Fibroblast of lung (primary cell): ENCODE measurements at regions not wholly inside any gene's neighbourhood (a gene's known extent, or its start where the extent isn't known, plus 50 kb on each side); places are given as distances from the start of the nearest gene placed in this dataset.

Experiments
- DNase-seq, 2 donors: peaks; one replicate each; pipeline versions ENCODE4 v3.0.0 to v3.0.0-alpha.2; 2010; ENCODE audit warnings: low read depth in 2 of 2
- H2AFZ ChIP-seq: 2 replicates; pipeline ENCODE4 v1.5.1; 2012; ENCODE audit warnings: low read length, control low read depth, inconsistent platforms
- H3K27ac ChIP-seq: 2 replicates; pipeline ENCODE4 v1.5.1; 2011; ENCODE audit warnings: low read length, control low read depth; ENCODE audit not compliant: insufficient read depth
- H3K27me3 ChIP-seq: 2 replicates; pipeline ENCODE4 v1.5.1; 2011; ENCODE audit warnings: mild to moderate bottlenecking, low read length; ENCODE audit not compliant: control insufficient read depth, insufficient read depth
- H3K36me3 ChIP-seq: 2 replicates; pipeline ENCODE4 v1.5.1; 2011; ENCODE audit warnings: low read length; ENCODE audit not compliant: control insufficient read depth, insufficient read depth
- H3K4me1 ChIP-seq: 2 replicates; pipeline ENCODE4 v1.5.1; 2011; ENCODE audit warnings: low read length; ENCODE audit not compliant: control insufficient read depth, insufficient read depth; ENCODE audit errors: extremely low read depth
- H3K4me2 ChIP-seq: 2 replicates; pipeline ENCODE4 v1.5.1; 2011; ENCODE audit warnings: low read length, control low read depth; ENCODE audit not compliant: insufficient read depth; ENCODE audit errors: extremely low read depth
- H3K4me3 ChIP-seq, 4 experiments: fragments of 200-600 bp in 1 of 4; sonication (generic) in 1 of 4; replicated peaks in 1 of 4; 2 replicates each; pipeline ENCODE4 v1.5.1; 2011 to 2016; ENCODE audit warnings: low read length in 4 of 4, low read depth in 3 of 4, mild to moderate bottlenecking in 3 of 4, control low read depth in 2 of 4, inconsistent platforms in 1 of 4, mixed read lengths in 1 of 4; ENCODE audit not compliant: insufficient read depth in 1 of 4; ENCODE audit errors: control extremely low read depth in 1 of 4
- H3K79me2 ChIP-seq: 2 replicates; pipeline ENCODE4 v1.5.1; 2012; ENCODE audit warnings: mild to moderate bottlenecking, low read length, inconsistent platforms; ENCODE audit not compliant: control insufficient read depth, insufficient read depth
- H3K9ac ChIP-seq: 2 replicates; pipeline ENCODE4 v1.5.1; 2011; ENCODE audit warnings: mild to moderate bottlenecking, low read length, control low read depth; ENCODE audit not compliant: insufficient read depth
- H3K9me3 ChIP-seq: 2 replicates; pipeline ENCODE4 v1.5.1; 2012; ENCODE audit warnings: low read depth, low read length; ENCODE audit not compliant: control insufficient read depth, insufficient read depth
- H4K20me1 ChIP-seq: 2 replicates; pipeline ENCODE4 v1.5.1; 2011; ENCODE audit warnings: low read length; ENCODE audit not compliant: control insufficient read depth, insufficient read depth; ENCODE audit errors: extremely low read depth
- EZH2 ChIP-seq: IDR thresholded peaks from 2 replicates; pipeline ENCODE4 v1.5.1; 2012; ENCODE audit warnings: low read length, control low read depth, mild to moderate bottlenecking; ENCODE audit errors: missing control alignments
- TF ChIP-seq, protein P1 (sequence below), 2 donors: IDR thresholded peaks in 1 of 2; conservative IDR thresholded peaks in 1 of 2; 1 replicate in 1 of 2; 2 replicates in 1 of 2; pipeline ENCODE4 v1.5.1; 2011 to 2012; ENCODE audit warnings: low read length in 2 of 2, control low read depth in 1 of 2, inconsistent platforms in 1 of 2, low read depth in 1 of 2, mild to moderate bottlenecking in 1 of 2

- Histone ChIP-seq H3K4me3 (no peak overlapping the region), H3K9me3 (no peaks in the 10 kb centered on the region), H3K27me3 (no peaks in the 10 kb centered on the region), H2AFZ (no peak overlapping the region), H3K79me2 (no peaks in the 10 kb centered on the region), H3K36me3 (no peaks in the 10 kb centered on the region), H4K20me1 (no peaks in the 10 kb centered on the region), H3K4me2 (no peak overlapping the region), H3K27ac (no peak overlapping the region), H3K9ac (no peak overlapping the region), H3K4me1 (no peaks in the 10 kb centered on the region)
- no peak for DNase-seq
- TF ChIP-seq, protein P1, sequence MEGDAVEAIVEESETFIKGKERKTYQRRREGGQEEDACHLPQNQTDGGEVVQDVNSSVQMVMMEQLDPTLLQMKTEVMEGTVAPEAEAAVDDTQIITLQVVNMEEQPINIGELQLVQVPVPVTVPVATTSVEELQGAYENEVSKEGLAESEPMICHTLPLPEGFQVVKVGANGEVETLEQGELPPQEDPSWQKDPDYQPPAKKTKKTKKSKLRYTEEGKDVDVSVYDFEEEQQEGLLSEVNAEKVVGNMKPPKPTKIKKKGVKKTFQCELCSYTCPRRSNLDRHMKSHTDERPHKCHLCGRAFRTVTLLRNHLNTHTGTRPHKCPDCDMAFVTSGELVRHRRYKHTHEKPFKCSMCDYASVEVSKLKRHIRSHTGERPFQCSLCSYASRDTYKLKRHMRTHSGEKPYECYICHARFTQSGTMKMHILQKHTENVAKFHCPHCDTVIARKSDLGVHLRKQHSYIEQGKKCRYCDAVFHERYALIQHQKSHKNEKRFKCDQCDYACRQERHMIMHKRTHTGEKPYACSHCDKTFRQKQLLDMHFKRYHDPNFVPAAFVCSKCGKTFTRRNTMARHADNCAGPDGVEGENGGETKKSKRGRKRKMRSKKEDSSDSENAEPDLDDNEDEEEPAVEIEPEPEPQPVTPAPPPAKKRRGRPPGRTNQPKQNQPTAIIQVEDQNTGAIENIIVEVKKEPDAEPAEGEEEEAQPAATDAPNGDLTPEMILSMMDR (conservative IDR thresholded peaks at IDR 0.05 in 1 of 2, IDR thresholded peaks at IDR 0.05 in 1 of 2; ENCODE audit: low read depth in 1 of 2, low read length in 2 of 2) = no peak
- TF ChIP-seq EZH2 = no peak
Measured at GRCh38 chr7:121560267-121560990, 164.3 kb upstream of the FAM3C start.

GRCh38 chr7:121558288-121558687, 162.2 kb upstream of the FAM3C start:
- TF ChIP-seq EZH2 = no peak
- TF ChIP-seq, protein P1 (conservative IDR thresholded peaks at IDR 0.05 in 1 of 2, IDR thresholded peaks at IDR 0.05 in 1 of 2; ENCODE audit: low read depth in 1 of 2, low read length in 2 of 2) = no peak
- Histone ChIP-seq H4K20me1 (no peaks in the 10 kb centered on the region), H3K9ac (no peak overlapping the region), H3K27me3 (no peaks in the 10 kb centered on the region), H3K79me2 (no peaks in the 10 kb centered on the region), H2AFZ (no peak overlapping the region), H3K4me1 (no peaks in the 10 kb centered on the region), H3K9me3 (no peaks in the 10 kb centered on the region), H3K27ac (no peak overlapping the region), H3K4me2 (no peak overlapping the region), H3K36me3 (no peaks in the 10 kb centered on the region), H3K4me3 (no peak overlapping the region)
- no peak for DNase-seq

DNA sequence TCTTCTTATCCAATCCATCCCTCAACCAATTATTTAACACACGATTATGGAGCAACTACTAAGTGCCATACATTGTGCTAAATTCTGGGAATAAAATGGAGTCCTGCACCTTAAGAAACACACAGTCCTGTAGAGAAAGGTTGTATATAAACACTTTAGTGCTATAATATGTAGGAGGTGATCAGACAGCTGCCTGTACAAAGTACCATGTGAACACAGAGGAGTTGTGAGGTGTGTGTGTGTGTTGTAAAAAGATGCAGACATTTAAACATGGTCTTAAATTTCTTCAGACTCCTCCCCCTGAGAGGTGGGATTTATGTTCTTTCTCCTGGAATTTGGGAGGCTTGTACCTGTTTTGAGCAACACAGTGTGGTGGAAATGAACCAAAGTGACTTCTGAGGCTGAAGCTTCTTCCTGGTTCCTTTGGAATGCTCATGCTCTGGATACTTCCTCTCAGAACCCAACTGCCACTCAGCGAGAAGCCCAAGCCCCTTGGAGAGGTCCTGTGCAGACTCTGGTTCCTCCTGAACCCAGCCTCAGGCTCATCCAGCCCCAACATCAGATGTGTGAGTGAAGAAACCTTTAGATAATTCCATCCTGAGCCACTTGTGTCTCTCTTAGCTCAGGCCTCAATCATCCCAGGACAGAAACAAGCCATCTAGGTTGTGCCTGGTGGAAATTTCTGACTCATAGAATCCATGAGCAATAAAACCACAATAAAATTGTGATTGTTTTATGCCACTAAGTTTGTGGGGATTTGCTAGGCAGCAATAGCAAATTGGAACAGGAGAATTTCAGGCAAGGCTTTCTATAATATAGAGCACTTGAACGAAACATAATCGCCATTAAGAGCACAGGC, 161.2 kb upstream of the FAM3C start:
- no peaks in the 10 kb centered on the region for H3K27me3 ChIP-seq
- H3K27ac ChIP-seq = no peak overlapping the region
- no peaks in the 10 kb centered on the region for H3K36me3 ChIP-seq
- peak in 1 of 2 donors; percentile 27 for DNase-seq
- H3K9ac ChIP-seq = no peak overlapping the region
- H3K4me3 ChIP-seq = no peak overlapping the region
- H3K9me3 ChIP-seq = no peaks in the 10 kb centered on the region
- peak overlapping the region; percentile 23 for H2AFZ ChIP-seq
- no peak for TF ChIP-seq EZH2
- TF ChIP-seq, protein P1 (conservative IDR thresholded peaks at IDR 0.05 in 1 of 2, IDR thresholded peaks at IDR 0.05 in 1 of 2; ENCODE audit: low read depth in 1 of 2, low read length in 2 of 2) = no peak
- H3K4me1 ChIP-seq = no peaks in the 10 kb centered on the region
- H4K20me1 ChIP-seq = no peaks in the 10 kb centered on the region
- H3K4me2 ChIP-seq = no peak overlapping the region
- H3K79me2 ChIP-seq = no peaks in the 10 kb centered on the region
